ENCODE measurements at regions not wholly inside any gene's neighbourhood (a gene's known extent, or its start where the extent isn't known, plus 50 kb on each side); places are given as distances from the start of the nearest gene placed in this dataset.
A peak's percentile ranks its signal among the peaks of the same experiment; 100 is the strongest.

DNA sequence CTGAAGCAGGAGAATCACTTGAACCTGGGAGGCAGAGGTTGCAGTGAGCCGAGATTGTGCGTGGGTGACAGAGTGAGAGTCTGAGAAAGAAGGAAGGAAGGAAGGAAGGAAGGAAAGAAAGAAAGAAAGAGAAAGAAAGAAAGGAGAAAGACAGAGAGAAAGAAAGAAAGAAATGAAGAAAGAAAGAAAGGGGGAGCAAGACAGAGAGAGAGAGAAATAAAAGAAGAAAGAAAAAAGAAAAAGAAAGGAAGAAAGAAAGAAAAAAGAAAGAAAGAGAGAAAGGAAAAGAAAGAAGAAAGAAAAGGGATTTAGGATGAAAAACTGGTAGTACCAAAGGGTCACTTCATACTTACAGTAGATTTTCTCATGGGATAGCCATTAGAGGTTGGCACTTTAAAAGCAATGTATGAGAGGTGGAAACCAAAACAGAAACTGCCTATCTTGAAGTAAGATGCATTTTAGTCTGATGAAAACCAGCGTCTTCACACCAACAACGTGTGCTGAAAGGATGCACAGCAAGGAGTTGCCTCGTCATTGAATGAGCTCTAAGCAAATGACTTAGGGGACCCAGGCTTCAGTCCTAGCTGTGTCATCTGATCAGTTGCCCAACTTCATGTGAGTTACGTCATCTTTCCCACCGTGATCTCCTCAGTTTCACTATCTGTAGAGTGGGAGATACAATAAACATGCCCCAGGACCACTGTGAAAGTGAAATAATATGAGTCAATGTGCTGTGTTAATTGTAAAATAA is 133.9 kb upstream of the NEDD9 start:
- Histone ChIP-seq H3K27me3 (ENCODE audit: control insufficient read depth in 3 of 3, insufficient read depth in 3 of 3, low read length in 2 of 3) (no peaks in the 10 kb centered on the region), H3K9me3 (ENCODE audit: control insufficient read depth in 4 of 4, insufficient read depth in 3 of 4, low read length in 3 of 4) (no peaks in the 10 kb centered on the region), H3K9ac (ENCODE audit: insufficient read depth in 1 of 2, low read length in 2 of 2) (no peak overlapping the region), H3K4me1 (ENCODE audit: control insufficient read depth in 5 of 5, insufficient read depth in 5 of 5, low read length in 5 of 5) (peaks cover 0 to 18% (median 9%) of the 10 kb centered on the region in 5 donors), H3K4me3 (no peak overlapping the region), H3K27ac (ENCODE audit: low read depth in 1 of 2, low read length in 1 of 2) (peak overlapping the region; percentile 80 to 81), H3K36me3 (ENCODE audit: control insufficient read depth in 4 of 4, insufficient read depth in 4 of 4, low read length in 4 of 4) (no peaks in the 10 kb centered on the region)
- WGBS, 2 donors, result 42 to 53% methylated on average over 7 of the region's 7 CpGs
- no peak for DNase-seq
- no peak for TF ChIP-seq CTCF (IDR thresholded peaks at IDR 0.05; ENCODE audit: control extremely low read depth, extremely low read depth)
- no peak for ATAC-seq (ENCODE audit: insufficient read depth, low FRiP score)

- Histone ChIP-seq H3K36me3 (ENCODE audit: control insufficient read depth in 4 of 4, insufficient read depth in 4 of 4, low read length in 4 of 4) (no peaks in the 10 kb centered on the region), H3K9me3 (ENCODE audit: control insufficient read depth in 4 of 4, insufficient read depth in 3 of 4, low read length in 3 of 4) (peaks cover 0 to 3% (median under 1%) of the 10 kb centered on the region in 4 donors), H3K27ac (ENCODE audit: low read depth in 1 of 2, low read length in 1 of 2) (peak overlapping the region; percentile 92 to 97), H3K27me3 (ENCODE audit: control insufficient read depth in 3 of 3, insufficient read depth in 3 of 3, low read length in 2 of 3) (no peaks in the 10 kb centered on the region), H3K9ac (ENCODE audit: insufficient read depth in 1 of 2, low read length in 2 of 2) (no peak overlapping the region), H3K4me1 (ENCODE audit: control insufficient read depth in 5 of 5, insufficient read depth in 5 of 5, low read length in 5 of 5) (peaks cover 0 to 14% (median 7%) of the 10 kb centered on the region in 5 donors), H3K4me3 (no peak overlapping the region)
- DNase-seq (no peak), ATAC-seq (ENCODE audit: insufficient read depth, low FRiP score) (peak; percentile 76)
- no peak for TF ChIP-seq CTCF (IDR thresholded peaks at IDR 0.05; ENCODE audit: control extremely low read depth, extremely low read depth)
- 40 to 42% methylated on average over 5 of the region's 5 CpGs for whole genome bisulfite sequencing, 2 donors
Observed at GRCh38 chr6:11364971-11365397, 132.5 kb upstream of the NEDD9 start.

DNA sequence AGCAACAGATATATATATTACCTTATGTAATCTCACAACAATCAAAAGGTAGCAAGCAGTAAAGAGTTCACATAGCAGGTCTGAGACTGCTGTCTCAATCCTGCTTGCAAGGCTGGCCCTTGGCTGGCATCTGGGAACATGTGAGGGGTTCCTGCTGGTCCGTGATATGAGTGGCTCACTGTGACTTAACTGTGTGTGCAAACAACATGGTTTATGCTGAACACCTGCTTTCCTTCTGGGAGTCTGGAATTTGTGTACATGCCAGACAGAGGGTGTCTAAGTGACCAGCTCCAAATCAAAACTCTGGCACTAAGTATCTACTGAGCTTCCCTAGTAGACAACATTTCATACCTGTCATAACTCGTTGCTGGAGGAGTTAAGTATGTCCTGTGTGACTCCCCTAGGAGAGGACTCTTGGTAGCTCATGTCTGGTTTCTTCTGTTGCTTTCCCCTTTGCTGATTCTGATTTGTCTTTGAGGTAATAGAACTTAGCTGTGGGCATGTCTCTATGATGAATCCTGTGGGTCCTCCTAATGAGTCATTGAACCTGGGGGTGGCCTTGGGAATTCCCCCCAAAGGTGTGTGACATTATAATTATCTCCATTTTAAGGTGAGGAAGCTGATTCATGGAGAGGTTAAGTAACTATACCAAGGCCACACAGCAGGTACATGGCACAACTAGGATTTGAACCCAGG is 131.6 kb upstream of the NEDD9 start:
- Histone ChIP-seq H3K27ac (ENCODE audit: low read depth in 1 of 2, low read length in 1 of 2) (peak overlapping the region; percentile 86 to 92), H3K9me3 (ENCODE audit: control insufficient read depth in 4 of 4, insufficient read depth in 3 of 4, low read length in 3 of 4) (peaks cover 0 to 3% (median under 1%) of the 10 kb centered on the region in 4 donors), H3K4me3 (no peak overlapping the region), H3K9ac (ENCODE audit: insufficient read depth in 1 of 2, low read length in 2 of 2) (no peak overlapping the region), H3K4me1 (ENCODE audit: control insufficient read depth in 5 of 5, insufficient read depth in 5 of 5, low read length in 5 of 5) (peaks cover 0 to 14% (median 7%) of the 10 kb centered on the region in 5 donors), H3K27me3 (ENCODE audit: control insufficient read depth in 3 of 3, insufficient read depth in 3 of 3, low read length in 2 of 3) (no peaks in the 10 kb centered on the region), H3K36me3 (ENCODE audit: control insufficient read depth in 4 of 4, insufficient read depth in 4 of 4, low read length in 4 of 4) (no peaks in the 10 kb centered on the region)
- DNase-seq (no peak), ATAC-seq (ENCODE audit: insufficient read depth, low FRiP score) (no peak)
- TF ChIP-seq CTCF (IDR thresholded peaks at IDR 0.05; ENCODE audit: control extremely low read depth, extremely low read depth), result no peak
- WGBS, 2 donors, result 62 to 85% methylated on average over 2 of the region's 2 CpGs
